UCSD-AML1 (cell line): ENCODE measurements at regions not wholly inside any gene's neighbourhood (a gene's known extent, or its start where the extent isn't known, plus 50 kb on each side); places are given as distances from the start of the nearest gene placed in this dataset.

Experiments used
- DNase-seq: peaks from one replicate; lab custom pipeline; 2025; ENCODE audit not compliant: unreplicated experiment; lab: John Stamatoyannopoulos, UW

DNA sequence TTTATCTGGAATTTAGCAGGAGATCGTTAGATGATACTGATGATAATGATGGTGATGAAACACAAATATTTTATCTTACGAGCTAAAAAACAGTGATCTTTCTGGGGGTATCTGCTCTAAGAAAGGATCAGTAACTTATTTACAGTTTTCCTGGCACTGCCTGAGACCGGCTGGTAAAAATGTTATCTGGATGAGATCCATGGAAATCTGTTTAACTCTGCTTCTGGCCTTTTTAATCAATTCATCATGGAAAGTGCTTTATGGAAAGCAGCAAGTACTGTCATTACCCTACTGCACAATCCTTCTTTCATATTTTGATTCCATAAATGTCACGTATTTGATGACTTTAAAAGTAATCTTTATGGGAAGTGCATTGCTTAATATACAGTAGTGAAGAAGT lies 612.7 kb upstream of the GCFC2 start:
- DNase-seq, result no peak

DNA sequence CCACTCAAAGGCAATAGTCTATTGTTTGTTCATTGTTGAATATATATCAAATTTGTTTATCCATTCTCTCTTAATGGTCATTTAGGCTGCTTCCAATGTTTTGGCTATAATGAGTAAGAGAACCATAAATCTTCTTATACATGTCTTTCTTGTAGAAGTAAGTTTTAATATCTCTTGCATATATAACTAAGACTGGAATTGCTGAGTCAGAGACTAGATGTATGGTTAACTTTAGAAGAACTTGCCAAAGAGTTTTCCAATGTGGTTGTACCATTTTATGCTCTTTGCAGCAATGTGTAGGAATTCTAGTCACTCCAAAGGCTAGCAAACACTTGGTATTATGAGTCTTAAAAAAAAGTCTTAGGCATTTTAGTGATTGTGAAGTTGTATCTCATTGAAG lies 610.0 kb upstream of the GCFC2 start:
- DNase-seq, result no peak

GRCh38 chr2:76318848-76319360 lies 608.2 kb upstream of the GCFC2 start:
- no peak for DNase-seq

- no peak for DNase-seq
Measured at GRCh38 chr2:76316691-76317090, 606.0 kb upstream of the GCFC2 start.

DNA sequence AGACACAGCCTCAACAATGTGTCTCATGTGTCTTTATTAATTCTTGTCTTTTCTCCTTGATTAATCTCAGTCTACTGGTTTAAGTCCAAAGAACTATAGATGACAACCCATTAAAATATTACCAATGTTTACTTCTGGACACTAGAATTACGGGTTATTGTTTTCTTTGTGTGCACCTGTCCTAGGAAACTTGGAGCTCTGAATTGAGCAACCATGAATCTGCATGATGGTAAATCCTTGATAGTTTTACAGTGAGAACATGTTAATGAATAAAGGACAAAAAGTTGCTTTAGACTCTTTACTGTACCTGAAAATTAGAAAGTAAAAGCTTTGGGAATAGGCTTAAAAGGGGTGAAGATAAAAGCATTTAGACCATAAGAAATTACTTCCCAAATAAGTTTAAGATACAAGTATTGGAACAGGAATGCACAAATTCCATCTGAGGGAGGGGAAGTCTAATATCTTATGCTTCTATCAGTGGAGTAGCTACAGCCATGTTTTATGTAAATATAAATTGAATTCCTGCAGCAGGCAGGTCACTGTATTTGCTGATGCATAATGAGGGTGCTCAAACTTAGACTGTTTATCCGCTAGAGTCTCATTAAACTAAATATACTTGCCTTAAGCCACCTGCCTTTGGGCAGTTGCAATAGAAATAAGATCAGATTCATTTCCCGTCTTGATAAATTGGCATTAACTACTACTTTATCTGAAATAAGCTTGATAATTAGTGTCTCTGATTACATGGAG lies 603.7 kb upstream of the GCFC2 start:
- DNase-seq, result no peak

- no peak for DNase-seq
Measured at GRCh38 chr2:76312236-76312635, 601.5 kb upstream of the GCFC2 start.

GRCh38 chr2:76311728-76312127 lies 601.0 kb upstream of the GCFC2 start:
- DNase-seq, result no peak

GRCh38 chr2:76310894-76311633 lies 600.3 kb upstream of the GCFC2 start:
- DNase-seq, result no peak

GRCh38 chr2:76307495-76307894 lies 596.8 kb upstream of the GCFC2 start:
- no peak for DNase-seq

DNA sequence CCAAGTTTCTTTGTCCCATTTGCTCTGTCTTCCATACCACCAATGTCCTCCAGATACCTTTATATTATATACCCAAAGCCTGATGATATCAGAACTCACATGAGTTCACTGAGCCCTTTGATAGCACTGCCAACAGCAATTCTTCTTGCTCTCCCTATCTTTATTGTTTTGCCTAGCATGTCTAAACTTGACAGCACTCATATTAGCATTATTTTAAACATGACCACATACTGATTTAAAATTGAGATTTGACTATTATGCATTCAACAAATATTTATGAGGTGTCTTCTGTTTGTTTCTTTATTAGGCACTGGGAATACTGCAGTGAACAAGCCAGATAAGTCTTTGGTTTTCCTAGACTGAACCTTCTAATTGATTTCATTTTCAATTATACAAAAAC lies 587.3 kb upstream of the GCFC2 start:
- DNase-seq, result no peak

GRCh38 chr2:76296438-76296837 lies 585.7 kb upstream of the GCFC2 start:
- no peak for DNase-seq

DNA sequence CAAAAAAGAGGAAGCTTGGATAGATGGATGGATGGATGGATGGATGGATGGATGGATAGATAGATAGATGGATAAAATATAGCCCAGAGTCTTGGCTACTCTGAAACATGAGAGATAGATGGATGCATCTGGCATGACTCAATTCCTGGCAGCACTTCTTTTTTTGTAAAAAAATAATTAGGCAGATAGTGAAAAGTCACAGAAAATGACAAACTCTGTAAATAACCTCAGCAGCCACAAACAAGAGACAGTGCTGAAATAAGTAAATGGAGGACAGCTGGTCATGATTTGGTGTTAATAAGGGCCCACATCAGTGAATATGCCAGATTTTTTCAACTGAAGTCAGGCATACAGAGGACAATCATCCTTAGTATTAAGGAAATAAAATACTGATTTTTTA lies 585.0 kb upstream of the GCFC2 start:
- DNase-seq, result no peak

- no peak for DNase-seq
Measured at GRCh38 chr2:76288598-76288997, 577.9 kb upstream of the GCFC2 start.

GRCh38 chr2:76288146-76288545 lies 577.4 kb upstream of the GCFC2 start:
- no peak for DNase-seq

DNA sequence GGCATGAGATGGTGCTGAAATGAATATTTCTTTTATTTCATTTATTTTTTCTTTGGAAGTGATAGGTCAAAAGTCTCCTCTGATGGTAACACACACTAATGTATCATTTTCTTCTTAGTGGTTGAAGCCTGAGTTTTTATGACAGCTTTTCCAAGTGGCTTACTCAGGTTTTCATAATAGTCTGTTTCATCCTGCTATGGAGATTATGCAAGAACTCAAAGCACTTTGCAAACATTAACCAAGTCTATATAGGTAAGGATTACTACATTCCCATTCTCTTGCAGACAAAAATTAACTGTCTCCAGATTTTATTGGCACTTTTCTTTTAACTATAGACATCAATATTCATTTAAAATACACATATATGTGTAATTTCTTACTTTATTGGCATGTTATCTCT lies 572.6 kb upstream of the GCFC2 start:
- no peak for DNase-seq

GRCh38 chr2:76281156-76281841 lies 570.6 kb upstream of the GCFC2 start:
- no peak for DNase-seq

- DNase-seq, result no peak
Measured at GRCh38 chr2:76280686-76281085, 570.0 kb upstream of the GCFC2 start.

DNA sequence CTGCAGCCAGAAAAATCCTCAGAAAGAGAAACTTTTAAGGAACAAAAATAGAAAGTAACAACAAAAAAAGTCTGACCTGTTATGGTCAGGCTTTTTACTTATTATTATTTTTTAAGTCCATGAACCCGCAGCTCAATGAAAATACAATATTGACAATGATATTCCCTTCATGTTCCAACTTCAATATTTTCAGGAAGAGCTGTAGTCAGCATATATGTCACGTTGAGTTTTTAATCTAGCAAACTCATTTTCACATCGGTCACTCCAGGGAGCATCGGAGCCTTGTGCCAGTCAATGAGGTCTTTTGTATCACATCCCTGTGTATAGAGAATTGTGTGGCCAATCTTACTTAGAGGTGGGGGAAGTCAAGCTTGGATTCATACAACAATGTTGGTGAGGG lies 568.4 kb upstream of the GCFC2 start:
- DNase-seq, result no peak

DNA sequence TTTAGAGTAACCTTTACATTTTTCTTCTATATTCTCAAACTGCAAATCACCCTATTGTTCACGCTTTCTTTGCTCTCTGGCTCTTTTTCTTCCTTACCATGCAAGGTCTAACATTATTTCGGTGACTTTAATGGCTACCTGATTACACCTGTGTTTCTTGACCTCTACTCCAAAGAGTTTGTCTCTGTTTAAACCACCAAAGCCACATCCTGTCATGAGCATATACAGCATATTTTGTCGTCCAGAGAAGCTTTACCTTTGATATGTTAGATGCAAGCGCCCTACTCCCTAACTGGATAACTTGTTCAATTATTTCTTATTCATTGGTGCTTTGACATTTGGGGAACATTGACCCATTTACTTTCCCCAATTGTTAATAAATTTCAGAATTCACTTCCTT lies 565.1 kb upstream of the GCFC2 start:
- no peak for DNase-seq

DNA sequence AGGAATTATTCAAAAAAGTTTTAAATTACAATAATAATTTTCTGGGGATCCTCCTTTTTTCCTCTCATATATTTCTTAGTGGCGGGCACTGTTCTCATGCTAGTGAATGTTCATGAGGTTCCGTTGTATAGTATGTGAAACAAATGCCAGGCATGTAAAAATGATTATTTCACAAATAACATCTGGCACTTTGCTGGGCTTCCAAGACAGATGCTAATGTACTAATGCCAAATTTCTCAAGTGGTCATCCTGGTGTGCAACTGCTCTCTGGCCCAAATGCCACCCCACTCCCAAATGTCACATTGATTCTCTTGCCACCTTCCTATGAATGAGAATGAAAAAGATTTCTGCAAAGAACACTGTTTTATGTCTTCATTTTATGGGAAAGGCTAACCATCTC lies 564.0 kb upstream of the GCFC2 start:
- DNase-seq, result no peak

- no peak for DNase-seq
Measured at GRCh38 chr2:76274160-76274559, 563.4 kb upstream of the GCFC2 start.
